HL-60 (cell line): ENCODE measurements at regions not wholly inside any gene's neighbourhood (a gene's known extent, or its start where the extent isn't known, plus 50 kb on each side); places are given as distances from the start of the nearest gene placed in this dataset.

Experiments used
- CTCF ChIP-seq: IDR thresholded peaks from one replicate; pipeline ENCODE4 v1.5.1; 2011; ENCODE audit warnings: low read length, control low read depth, inconsistent platforms; ENCODE audit not compliant: insufficient read depth
- GABPA ChIP-seq: IDR thresholded peaks from 2 replicates; pipeline ENCODE4 v1.6.1; 2012; ENCODE audit warnings: low read depth
- POLR2AphosphoS5 ChIP-seq: IDR thresholded peaks from 2 replicates; pipeline ENCODE4 v1.6.1; 2012; ENCODE audit warnings: low read depth
- TF ChIP-seq, protein P1 (sequence below): IDR thresholded peaks from 2 replicates; pipeline ENCODE4 v1.6.1; 2012; ENCODE audit warnings: low read depth; ENCODE audit not compliant: insufficient replicate concordance

GRCh38 chr4:22093126-22093525 lies 144.6 kb upstream of the KCNIP4 start:
- TF ChIP-seq, protein P1, sequence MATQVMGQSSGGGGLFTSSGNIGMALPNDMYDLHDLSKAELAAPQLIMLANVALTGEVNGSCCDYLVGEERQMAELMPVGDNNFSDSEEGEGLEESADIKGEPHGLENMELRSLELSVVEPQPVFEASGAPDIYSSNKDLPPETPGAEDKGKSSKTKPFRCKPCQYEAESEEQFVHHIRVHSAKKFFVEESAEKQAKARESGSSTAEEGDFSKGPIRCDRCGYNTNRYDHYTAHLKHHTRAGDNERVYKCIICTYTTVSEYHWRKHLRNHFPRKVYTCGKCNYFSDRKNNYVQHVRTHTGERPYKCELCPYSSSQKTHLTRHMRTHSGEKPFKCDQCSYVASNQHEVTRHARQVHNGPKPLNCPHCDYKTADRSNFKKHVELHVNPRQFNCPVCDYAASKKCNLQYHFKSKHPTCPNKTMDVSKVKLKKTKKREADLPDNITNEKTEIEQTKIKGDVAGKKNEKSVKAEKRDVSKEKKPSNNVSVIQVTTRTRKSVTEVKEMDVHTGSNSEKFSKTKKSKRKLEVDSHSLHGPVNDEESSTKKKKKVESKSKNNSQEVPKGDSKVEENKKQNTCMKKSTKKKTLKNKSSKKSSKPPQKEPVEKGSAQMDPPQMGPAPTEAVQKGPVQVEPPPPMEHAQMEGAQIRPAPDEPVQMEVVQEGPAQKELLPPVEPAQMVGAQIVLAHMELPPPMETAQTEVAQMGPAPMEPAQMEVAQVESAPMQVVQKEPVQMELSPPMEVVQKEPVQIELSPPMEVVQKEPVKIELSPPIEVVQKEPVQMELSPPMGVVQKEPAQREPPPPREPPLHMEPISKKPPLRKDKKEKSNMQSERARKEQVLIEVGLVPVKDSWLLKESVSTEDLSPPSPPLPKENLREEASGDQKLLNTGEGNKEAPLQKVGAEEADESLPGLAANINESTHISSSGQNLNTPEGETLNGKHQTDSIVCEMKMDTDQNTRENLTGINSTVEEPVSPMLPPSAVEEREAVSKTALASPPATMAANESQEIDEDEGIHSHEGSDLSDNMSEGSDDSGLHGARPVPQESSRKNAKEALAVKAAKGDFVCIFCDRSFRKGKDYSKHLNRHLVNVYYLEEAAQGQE = no peak
- TF ChIP-seq CTCF = no peak
- no peak for TF ChIP-seq POLR2AphosphoS5
- no peak for TF ChIP-seq GABPA
